NCI-H345 treated with DMSO at 0.1 percent for 48 hours (cell line): ENCODE measurements at regions not wholly inside any gene's neighbourhood (a gene's known extent, or its start where the extent isn't known, plus 50 kb on each side); places are given as distances from the start of the nearest gene placed in this dataset.

Experiments
- DNase-seq: peaks from one replicate; lab custom pipeline; 2025; ENCODE audit not compliant: unreplicated experiment; lab: John Stamatoyannopoulos, UW

- DNase-seq: no peak
These were observed 105.0 kb downstream of the ACER2 start for GRCh38 chr9:19513671-19514275.

GRCh38 chr9:19512103-19512832 lies 103.5 kb downstream of the ACER2 start:
- no peak for DNase-seq

- DNase-seq: no peak
These were observed 102.9 kb downstream of the ACER2 start for GRCh38 chr9:19511694-19512093.

- DNase-seq: no peak
These were observed 102.1 kb downstream of the ACER2 start for GRCh38 chr9:19510907-19511306.
